HG03442 (cell line): ENCODE measurements at regions not wholly inside any gene's neighbourhood (a gene's known extent, or its start where the extent isn't known, plus 50 kb on each side); places are given as distances from the start of the nearest gene placed in this dataset.
"Not testable (repeated sequence)": the region's sequence is repeated elsewhere in the genome, so short reads cannot be mapped to it uniquely, and the experiment has no call there.

Experiments
- ATAC-seq: cut with Tn5 transposase; IDR thresholded peaks from one replicate; pipeline ENCODE4 v1.9.1; 2021; ENCODE audit warnings: mild to moderate bottlenecking, moderate library complexity; ENCODE audit not compliant: unreplicated experiment

- peak; percentile 77 for ATAC-seq
These were observed 228.4 kb downstream of the SPRY1 start for GRCh38 chr4:123624959-123625358.

GRCh38 chr4:123628288-123628687 is 231.7 kb downstream of the SPRY1 start:
- ATAC-seq: no peak

- ATAC-seq: no peak
These were observed 235.4 kb downstream of the SPRY1 start for GRCh38 chr4:123631786-123632692.

GRCh38 chr4:123632693-123633030 is 236.1 kb downstream of the SPRY1 start:
- no peak for ATAC-seq

- no peak for ATAC-seq
These were observed 242.2 kb downstream of the SPRY1 start for GRCh38 chr4:123638834-123639233.

GRCh38 chr4:123640271-123640670 is 243.7 kb downstream of the SPRY1 start:
- ATAC-seq: no peak

- ATAC-seq: no peak
These were observed 244.2 kb downstream of the SPRY1 start for GRCh38 chr4:123640824-123641223.

GRCh38 chr4:123643691-123644090 is 247.1 kb downstream of the SPRY1 start:
- ATAC-seq: no peak

- peak; percentile 93 for ATAC-seq
These were observed 252.7 kb downstream of the SPRY1 start for GRCh38 chr4:123649250-123649644.

- peak; percentile 38 for ATAC-seq
These were observed 253.2 kb downstream of the SPRY1 start for GRCh38 chr4:123649645-123650391.

- no peak for ATAC-seq
These were observed 254.5 kb downstream of the SPRY1 start for GRCh38 chr4:123651066-123651465.

- no peak for ATAC-seq
These were observed 255.1 kb downstream of the SPRY1 start for GRCh38 chr4:123651536-123652180.

- no peak for ATAC-seq
These were observed 255.9 kb downstream of the SPRY1 start for GRCh38 chr4:123652476-123652875.

- no peak for ATAC-seq
These were observed 256.6 kb downstream of the SPRY1 start for GRCh38 chr4:123653236-123653635.

GRCh38 chr4:123656746-123657294 is 260.2 kb downstream of the SPRY1 start:
- ATAC-seq: not testable (repeated sequence)

- not testable (repeated sequence) for ATAC-seq
These were observed 261.0 kb downstream of the SPRY1 start for GRCh38 chr4:123657606-123658005.

GRCh38 chr4:123659262-123659661 is 262.7 kb downstream of the SPRY1 start:
- no peak for ATAC-seq

- no peak for ATAC-seq
These were observed 263.1 kb downstream of the SPRY1 start for GRCh38 chr4:123659730-123660129.

- no peak for ATAC-seq
These were observed 264.6 kb downstream of the SPRY1 start for GRCh38 chr4:123661080-123661737.

- ATAC-seq: no peak
These were observed 266.2 kb downstream of the SPRY1 start for GRCh38 chr4:123662827-123663226.

GRCh38 chr4:123666486-123666885 is 269.9 kb downstream of the SPRY1 start:
- ATAC-seq: no peak
